LNCaP clone FGC (cell line): ENCODE measurements at regions not wholly inside any gene's neighbourhood (a gene's known extent, or its start where the extent isn't known, plus 50 kb on each side); places are given as distances from the start of the nearest gene placed in this dataset.

Experiments used
- DNase-seq: peaks from one replicate; pipeline ENCODE4 v3.0.0-alpha.2; 2011; ENCODE audit warnings: low read depth
- H3K4me3 ChIP-seq: 2 replicates; pipeline ENCODE4 v1.5.1; 2011; ENCODE audit warnings: mild to moderate bottlenecking, low read depth, low read length, control low read depth
- TF ChIP-seq, protein P1 (sequence below): IDR thresholded peaks from 2 replicates; pipeline ENCODE4 v1.5.1; 2012; ENCODE audit warnings: mild to moderate bottlenecking; ENCODE audit not compliant: control insufficient read depth, insufficient read depth; ENCODE audit errors: extremely low read depth

DNA sequence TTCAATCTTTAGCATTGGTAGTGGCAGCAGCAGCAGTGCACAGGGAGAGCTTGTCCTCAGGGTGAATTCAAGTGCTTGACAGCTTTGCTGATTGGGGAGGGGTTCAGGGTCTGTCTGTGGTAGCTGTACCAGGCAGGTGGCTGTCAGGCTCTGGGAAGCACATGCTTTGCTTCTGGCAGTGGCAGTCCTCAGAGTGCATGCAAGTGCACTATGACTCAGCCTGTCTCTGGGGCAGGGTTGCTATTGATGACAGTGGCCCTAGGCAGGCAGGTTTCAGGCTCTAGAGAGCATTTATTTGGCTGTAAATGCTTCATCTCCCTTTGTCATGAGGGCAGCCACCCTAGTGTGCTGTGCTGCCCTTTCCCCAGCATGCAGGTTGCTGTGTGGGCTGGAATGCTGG lies 251.9 kb upstream of the LRRC7 start:
- no peak overlapping the region for H3K4me3 ChIP-seq
- DNase-seq: no peak
- TF ChIP-seq, protein P1, sequence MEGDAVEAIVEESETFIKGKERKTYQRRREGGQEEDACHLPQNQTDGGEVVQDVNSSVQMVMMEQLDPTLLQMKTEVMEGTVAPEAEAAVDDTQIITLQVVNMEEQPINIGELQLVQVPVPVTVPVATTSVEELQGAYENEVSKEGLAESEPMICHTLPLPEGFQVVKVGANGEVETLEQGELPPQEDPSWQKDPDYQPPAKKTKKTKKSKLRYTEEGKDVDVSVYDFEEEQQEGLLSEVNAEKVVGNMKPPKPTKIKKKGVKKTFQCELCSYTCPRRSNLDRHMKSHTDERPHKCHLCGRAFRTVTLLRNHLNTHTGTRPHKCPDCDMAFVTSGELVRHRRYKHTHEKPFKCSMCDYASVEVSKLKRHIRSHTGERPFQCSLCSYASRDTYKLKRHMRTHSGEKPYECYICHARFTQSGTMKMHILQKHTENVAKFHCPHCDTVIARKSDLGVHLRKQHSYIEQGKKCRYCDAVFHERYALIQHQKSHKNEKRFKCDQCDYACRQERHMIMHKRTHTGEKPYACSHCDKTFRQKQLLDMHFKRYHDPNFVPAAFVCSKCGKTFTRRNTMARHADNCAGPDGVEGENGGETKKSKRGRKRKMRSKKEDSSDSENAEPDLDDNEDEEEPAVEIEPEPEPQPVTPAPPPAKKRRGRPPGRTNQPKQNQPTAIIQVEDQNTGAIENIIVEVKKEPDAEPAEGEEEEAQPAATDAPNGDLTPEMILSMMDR: no peak

DNA sequence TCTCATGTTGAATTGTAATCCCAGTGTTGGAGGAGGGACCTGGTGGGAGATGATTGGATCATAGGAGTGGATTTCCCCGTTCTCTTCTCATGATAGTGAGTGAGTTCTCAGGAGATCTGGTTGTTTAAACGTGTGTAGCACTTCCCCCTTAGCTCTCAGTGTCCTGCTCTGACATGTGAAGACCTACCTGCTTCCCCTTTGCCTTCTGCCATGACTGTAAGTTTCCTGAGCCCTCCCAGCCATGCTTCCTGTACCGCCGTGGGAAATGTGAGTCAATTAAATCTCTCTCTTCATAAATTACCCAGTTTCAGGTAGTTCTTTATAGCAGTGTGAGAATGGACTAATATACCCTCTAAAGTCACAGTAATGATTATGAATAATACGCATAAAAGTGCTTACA lies 248.4 kb upstream of the LRRC7 start:
- DNase-seq: no peak
- TF ChIP-seq, protein P1: no peak
- H3K4me3 ChIP-seq: no peak overlapping the region

DNA sequence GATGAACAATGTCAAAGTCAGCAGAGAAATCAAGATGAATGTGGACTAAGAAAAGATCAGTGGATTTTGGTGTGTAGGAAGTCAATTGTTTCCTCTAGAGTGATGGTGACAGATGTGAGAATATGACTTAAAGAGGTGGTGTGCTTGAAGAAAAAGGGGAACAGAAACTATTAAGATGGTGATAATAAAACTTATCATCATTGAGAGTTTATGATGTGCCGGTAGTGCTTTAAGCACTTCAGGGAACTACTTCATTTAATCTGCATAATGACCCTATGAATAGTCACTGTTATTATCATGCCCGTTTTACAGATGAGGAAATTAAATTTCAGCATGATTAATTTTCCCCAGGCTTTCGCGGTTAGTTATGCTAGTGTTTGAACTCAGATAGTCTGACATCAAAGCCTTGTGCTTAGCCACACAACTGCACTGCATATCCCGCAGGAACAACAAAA lies 246.9 kb upstream of the LRRC7 start:
- no peak for DNase-seq
- no peak overlapping the region for H3K4me3 ChIP-seq
- TF ChIP-seq, protein P1: no peak

DNA sequence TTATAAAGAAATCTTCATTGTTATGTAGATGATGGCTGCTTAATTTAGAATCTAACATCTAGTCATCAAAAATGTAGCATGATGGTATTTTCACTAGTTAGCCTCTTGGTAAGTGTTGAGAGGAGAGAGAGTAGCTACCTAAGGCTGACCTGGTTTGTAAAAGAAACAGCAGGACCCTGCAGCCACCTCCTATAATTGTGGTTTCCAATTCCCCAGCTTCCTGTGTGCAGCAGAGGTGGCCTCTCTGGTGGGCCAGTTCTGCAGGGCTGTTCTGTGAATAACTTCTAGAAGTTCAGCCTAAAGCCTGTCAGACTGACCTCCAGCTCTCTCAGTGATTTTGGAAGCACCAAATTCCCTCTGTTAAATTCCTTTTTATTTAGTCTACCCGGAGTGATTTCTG lies 246.4 kb upstream of the LRRC7 start:
- DNase-seq: no peak
- H3K4me3 ChIP-seq: no peak overlapping the region

DNA sequence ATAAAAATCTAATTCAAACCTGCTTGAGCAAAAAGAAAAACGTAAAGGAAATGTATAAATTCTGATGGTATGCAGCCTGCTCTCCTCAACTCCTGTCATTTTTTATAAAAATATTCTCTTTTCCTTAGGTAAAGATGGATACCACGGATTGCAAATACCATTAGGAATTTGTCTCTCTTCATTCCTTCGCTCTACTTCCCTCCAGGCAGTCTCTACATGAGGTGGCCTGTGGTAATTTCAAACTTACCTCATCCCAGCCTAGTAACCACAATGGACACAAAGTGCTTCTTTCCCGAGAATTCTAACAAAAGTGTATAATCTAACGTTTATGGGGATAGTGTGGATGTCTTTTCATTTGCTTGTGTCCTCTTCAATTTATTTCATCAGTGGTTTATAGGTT lies 239.5 kb upstream of the LRRC7 start:
- TF ChIP-seq, protein P1: no peak
- DNase-seq: no peak
- no peak overlapping the region for H3K4me3 ChIP-seq

More for the DNA sequence above, 246.4 kb upstream of the LRRC7 start:
- TF ChIP-seq, protein P1: no peak

DNA sequence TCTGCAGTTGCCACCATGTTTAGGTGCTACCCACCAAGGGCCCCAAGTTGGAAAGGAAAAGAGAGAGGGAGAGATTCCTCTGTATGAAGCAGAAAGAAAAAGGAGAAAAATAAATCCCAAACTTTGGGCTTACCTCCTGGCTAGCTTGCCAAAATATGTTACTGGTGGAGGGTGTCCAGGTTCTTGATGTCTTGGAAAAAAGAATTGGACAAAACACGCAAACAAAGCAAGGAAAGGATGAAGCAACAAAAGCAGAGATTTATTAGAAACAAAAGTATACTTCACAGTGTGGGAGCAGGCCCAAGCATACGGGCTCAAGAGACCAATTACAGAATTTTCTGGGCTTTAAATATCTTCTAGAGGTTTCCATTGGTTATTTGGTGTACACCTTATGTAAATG lies 204.5 kb upstream of the LRRC7 start:
- DNase-seq: no peak
- TF ChIP-seq, protein P1: no peak
- H3K4me3 ChIP-seq: no peak overlapping the region

DNA sequence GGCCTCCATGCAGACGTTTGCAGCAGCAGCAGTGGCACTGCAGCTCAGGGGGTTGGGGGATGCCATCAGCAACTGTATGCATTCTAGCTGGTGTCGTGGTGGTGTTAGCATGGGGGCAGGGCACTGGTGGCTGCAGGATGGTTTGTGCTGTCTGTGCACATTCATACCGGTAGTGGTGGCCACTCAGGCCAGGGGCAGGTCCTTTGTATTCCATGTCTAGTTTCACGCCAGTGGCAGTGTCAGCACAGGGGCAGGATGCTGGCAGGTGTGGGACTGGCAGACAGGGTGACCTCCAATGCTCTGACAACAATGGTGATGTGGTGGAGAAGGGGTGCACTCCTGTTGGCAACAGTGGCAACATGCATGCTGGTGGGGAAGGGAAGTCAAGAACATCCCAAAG lies 194.2 kb upstream of the LRRC7 start:
- TF ChIP-seq, protein P1: no peak
- no peak for DNase-seq
- no peak overlapping the region for H3K4me3 ChIP-seq
